Hepatocyte (in vitro differentiated cells): ENCODE measurements at regions not wholly inside any gene's neighbourhood (a gene's known extent, or its start where the extent isn't known, plus 50 kb on each side); places are given as distances from the start of the nearest gene placed in this dataset.

Source experiments
- DNase-seq: peaks from one replicate; pipeline ENCODE4 v3.0.0-alpha.2; 2016; ENCODE audit warnings: low spot score
- H2AFZ ChIP-seq: fragments of 200-600 bp; sonication (generic); 2 replicates; pipeline ENCODE4 v1.6.0; 2016; ENCODE audit warnings: antibody characterized with exemption, mild to moderate bottlenecking
- H3K27ac ChIP-seq: fragments of 200-600 bp; sonication (generic); 2 replicates; pipeline ENCODE4 v1.5.1; 2016; ENCODE audit warnings: mild to moderate bottlenecking
- H3K27me3 ChIP-seq: fragments of 200-600 bp; sonication (generic); 2 replicates; pipeline ENCODE4 v1.6.1; 2016
- H3K36me3 ChIP-seq: fragments of 200-600 bp; sonication (generic); replicated peaks from 2 replicates; pipeline ENCODE4 v1.5.1; 2016; ENCODE audit warnings: low read depth; ENCODE audit not compliant: insufficient read depth
- H3K4me1 ChIP-seq: fragments of 200-600 bp; sonication (generic); 2 replicates; pipeline ENCODE4 v1.5.1; 2016; ENCODE audit warnings: mild to moderate bottlenecking, moderate library complexity; ENCODE audit not compliant: insufficient read depth
- H3K4me2 ChIP-seq: fragments of 200-600 bp; sonication (generic); 2 replicates; pipeline ENCODE4 v1.6.0; 2016
- H3K4me3 ChIP-seq: fragments of 200-600 bp; sonication (generic); 2 replicates; pipeline ENCODE4 v1.5.1; 2016; ENCODE audit warnings: mild to moderate bottlenecking
- H3K79me2 ChIP-seq: fragments of 200-600 bp; sonication (generic); 2 replicates; pipeline ENCODE4 v1.6.0; 2017; ENCODE audit warnings: mild to moderate bottlenecking
- H3K9me2 ChIP-seq: fragments of 200-600 bp; sonication (generic); replicated peaks from 2 replicates; pipeline ENCODE4 v1.6.0; 2017; ENCODE audit warnings: mild to moderate bottlenecking; ENCODE audit not compliant: insufficient read depth
- H3K9me3 ChIP-seq: fragments of 200-600 bp; sonication (generic); 2 replicates; pipeline ENCODE4 v1.5.1; 2016; ENCODE audit warnings: low read depth, mild to moderate bottlenecking
- H4K20me1 ChIP-seq: fragments of 200-600 bp; sonication (generic); 2 replicates; pipeline ENCODE4 v1.6.0; 2016; ENCODE audit warnings: mild to moderate bottlenecking; ENCODE audit not compliant: insufficient read depth, poor library complexity, severe bottlenecking
- CTCF ChIP-seq: fragments of 200-600 bp; sonication (generic); IDR thresholded peaks from 2 replicates; pipeline ENCODE4 v1.5.1; 2016; ENCODE audit warnings: antibody characterized with exemption, mild to moderate bottlenecking; ENCODE audit not compliant: poor library complexity
- EZH2 ChIP-seq: fragments of 200-600 bp; sonication (generic); IDR thresholded peaks from 2 replicates; pipeline ENCODE4 v1.6.1; 2016; ENCODE audit warnings: antibody characterized with exemption, mild to moderate bottlenecking, borderline replicate concordance
- EZH2phosphoT487 ChIP-seq: fragments of 200-600 bp; sonication (generic); IDR thresholded peaks from one replicate; pipeline ENCODE4 v1.6.1; 2018; ENCODE audit warnings: antibody characterized with exemption, mild to moderate bottlenecking, low read depth, moderate library complexity; ENCODE audit not compliant: unreplicated experiment, severe bottlenecking
- WGBS: methylation state at CpG from one replicate; pipeline ENCODE4 v1.1.6; 2016; ENCODE audit warnings: low lambda C conversion rate; ENCODE audit errors: missing lambda C conversion rate; 5-methylcytosine and 5-hydroxymethylcytosine counted together

GRCh38 chr17:69947027-69947759 lies 127.8 kb upstream of the KCNJ16 start:
- TF ChIP-seq EZH2phosphoT487 (no peak), CTCF (no peak), EZH2 (no peak)

GRCh38 chr17:69948406-69948805 lies 126.6 kb upstream of the KCNJ16 start:
- no peak overlapping the region for H3K4me2 ChIP-seq
- no peaks in the 10 kb centered on the region for H3K36me3 ChIP-seq
- WGBS = 92% methylated on average over 1 of the region's 1 CpG
- H2AFZ ChIP-seq = no peak overlapping the region
- H4K20me1 ChIP-seq = no peaks in the 10 kb centered on the region
- H3K27ac ChIP-seq = no peak overlapping the region
- H3K27me3 ChIP-seq = no peaks in the 10 kb centered on the region
- peaks cover 4% of the 10 kb centered on the region for H3K4me1 ChIP-seq
- DNase-seq = no peak
- H3K9me2 ChIP-seq = no peaks in the 10 kb centered on the region
- TF ChIP-seq EZH2 (no peak), CTCF (no peak), EZH2phosphoT487 (no peak)
- H3K79me2 ChIP-seq = no peaks in the 10 kb centered on the region
- H3K4me3 ChIP-seq = no peak overlapping the region
- H3K9me3 ChIP-seq = no peaks in the 10 kb centered on the region

More at GRCh38 chr17:69947027-69947759, 127.8 kb upstream of the KCNJ16 start:
- H3K4me3 ChIP-seq = no peak overlapping the region
- H3K4me1 ChIP-seq = peaks cover 4% of the 10 kb centered on the region
- no peaks in the 10 kb centered on the region for H3K27me3 ChIP-seq
- no peaks in the 10 kb centered on the region for H4K20me1 ChIP-seq
- 95% methylated on average over 4 of the region's 4 CpGs for WGBS
- H3K27ac ChIP-seq = no peak overlapping the region
- no peak for DNase-seq
- H3K79me2 ChIP-seq = no peaks in the 10 kb centered on the region
- no peaks in the 10 kb centered on the region for H3K36me3 ChIP-seq
- no peaks in the 10 kb centered on the region for H3K9me2 ChIP-seq
- H3K9me3 ChIP-seq = no peaks in the 10 kb centered on the region
- H2AFZ ChIP-seq = no peak overlapping the region
- no peak overlapping the region for H3K4me2 ChIP-seq

- DNase-seq = no peak
- Histone ChIP-seq H3K9me2 (no peaks in the 10 kb centered on the region), H3K36me3 (no peaks in the 10 kb centered on the region), H3K4me3 (no peak overlapping the region), H3K27me3 (no peaks in the 10 kb centered on the region), H3K79me2 (no peaks in the 10 kb centered on the region), H4K20me1 (no peaks in the 10 kb centered on the region), H3K4me2 (no peak overlapping the region), H2AFZ (no peak overlapping the region), H3K27ac (peak overlapping the region; percentile 15), H3K4me1 (peaks cover 4% of the 10 kb centered on the region), H3K9me3 (no peaks in the 10 kb centered on the region)
- TF ChIP-seq CTCF (no peak), EZH2 (no peak), EZH2phosphoT487 (no peak)
Observed at GRCh38 chr17:69949496-69949895, 125.5 kb upstream of the KCNJ16 start.
